IMR-90 (cell line): ENCODE measurements at regions not wholly inside any gene's neighbourhood (a gene's known extent, or its start where the extent isn't known, plus 50 kb on each side); places are given as distances from the start of the nearest gene placed in this dataset.

Experiments used
- CEBPB ChIP-seq: IDR thresholded peaks from 2 replicates; pipeline ENCODE4 v1.6.1; 2012; ENCODE audit warnings: low read depth, low read length, improper control_type of control experiment
- FOS ChIP-seq: fragments of 150-350 bp; IDR thresholded peaks from 2 replicates; pipeline ENCODE4 v1.6.1; 2016; ENCODE audit warnings: low read depth, low read length
- MAFK ChIP-seq: IDR thresholded peaks from 2 replicates; pipeline ENCODE4 v1.6.1; 2012; ENCODE audit warnings: low read depth, low read length, improper control_type of control experiment
- MAZ ChIP-seq: IDR thresholded peaks from 2 replicates; pipeline ENCODE4 v1.6.1; 2012; ENCODE audit warnings: low read depth, mild to moderate bottlenecking, low read length, improper control_type of control experiment, moderate library complexity, borderline replicate concordance
- MXI1 ChIP-seq: IDR thresholded peaks from 2 replicates; pipeline ENCODE4 v1.6.1; 2012; ENCODE audit warnings: low read depth, mild to moderate bottlenecking, low read length, moderate library complexity, borderline replicate concordance
- POLR2A ChIP-seq: IDR thresholded peaks from 2 replicates; pipeline ENCODE4 v1.6.1; 2012; ENCODE audit warnings: mild to moderate bottlenecking, low read depth, low read length
- RAD21 ChIP-seq: IDR thresholded peaks from 2 replicates; pipeline ENCODE4 v1.6.1; 2012; ENCODE audit warnings: low read length, improper control_type of control experiment
- RCOR1 ChIP-seq: IDR thresholded peaks from 2 replicates; pipeline ENCODE4 v1.6.1; 2012; ENCODE audit warnings: mild to moderate bottlenecking, low read length, improper control_type of control experiment; ENCODE audit not compliant: insufficient replicate concordance
- SMC3 ChIP-seq: fragments of 150-350 bp; IDR thresholded peaks from 2 replicates; pipeline ENCODE4 v1.6.1; 2016; ENCODE audit warnings: low read depth, mild to moderate bottlenecking, antibody characterized with exemption, low read length, moderate library complexity
- TF ChIP-seq, protein P1 (sequence below): conservative IDR thresholded peaks from 2 replicates; pipeline ENCODE4 v1.5.1; 2012; ENCODE audit warnings: mild to moderate bottlenecking, low read depth, low read length, improper control_type of control experiment

DNA sequence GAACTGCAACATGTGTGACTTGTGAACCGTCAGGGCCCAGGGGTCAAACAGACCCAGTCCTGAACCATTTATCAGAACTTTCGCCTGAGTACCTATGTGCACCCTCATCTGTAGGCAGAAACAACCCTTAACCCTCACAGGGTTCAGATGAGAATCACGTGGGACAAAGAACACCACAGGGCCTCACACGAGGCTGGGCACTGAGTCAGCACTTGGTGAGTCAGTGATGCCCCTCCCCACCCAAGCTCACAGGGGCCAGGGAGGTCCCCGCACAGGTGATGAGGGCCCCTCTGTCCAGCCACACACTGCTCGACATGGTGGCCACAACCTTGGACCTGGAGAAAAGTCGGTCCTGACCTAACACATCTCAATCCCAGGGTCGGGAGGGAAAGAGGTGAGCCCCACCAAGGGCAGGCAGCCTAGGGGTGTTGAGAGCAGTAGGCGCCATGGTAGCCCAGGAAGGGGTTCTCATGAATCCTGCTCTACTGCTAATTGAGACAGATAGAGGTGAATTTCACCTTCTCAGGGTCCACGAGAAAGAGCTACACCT lies 176.4 kb downstream of the SHANK2 start:
- TF ChIP-seq, protein P1, sequence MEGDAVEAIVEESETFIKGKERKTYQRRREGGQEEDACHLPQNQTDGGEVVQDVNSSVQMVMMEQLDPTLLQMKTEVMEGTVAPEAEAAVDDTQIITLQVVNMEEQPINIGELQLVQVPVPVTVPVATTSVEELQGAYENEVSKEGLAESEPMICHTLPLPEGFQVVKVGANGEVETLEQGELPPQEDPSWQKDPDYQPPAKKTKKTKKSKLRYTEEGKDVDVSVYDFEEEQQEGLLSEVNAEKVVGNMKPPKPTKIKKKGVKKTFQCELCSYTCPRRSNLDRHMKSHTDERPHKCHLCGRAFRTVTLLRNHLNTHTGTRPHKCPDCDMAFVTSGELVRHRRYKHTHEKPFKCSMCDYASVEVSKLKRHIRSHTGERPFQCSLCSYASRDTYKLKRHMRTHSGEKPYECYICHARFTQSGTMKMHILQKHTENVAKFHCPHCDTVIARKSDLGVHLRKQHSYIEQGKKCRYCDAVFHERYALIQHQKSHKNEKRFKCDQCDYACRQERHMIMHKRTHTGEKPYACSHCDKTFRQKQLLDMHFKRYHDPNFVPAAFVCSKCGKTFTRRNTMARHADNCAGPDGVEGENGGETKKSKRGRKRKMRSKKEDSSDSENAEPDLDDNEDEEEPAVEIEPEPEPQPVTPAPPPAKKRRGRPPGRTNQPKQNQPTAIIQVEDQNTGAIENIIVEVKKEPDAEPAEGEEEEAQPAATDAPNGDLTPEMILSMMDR, result no peak
- TF ChIP-seq MAZ (no peak), POLR2A (no peak), RAD21 (no peak), FOS (no peak), CEBPB (no peak), SMC3 (no peak), MXI1 (no peak), RCOR1 (no peak), MAFK (no peak)
